ENCODE measurements at regions not wholly inside any gene's neighbourhood (a gene's known extent, or its start where the extent isn't known, plus 50 kb on each side); places are given as distances from the start of the nearest gene placed in this dataset.

- no peaks in the 10 kb centered on the region for H3K27me3 ChIP-seq (ENCODE audit: insufficient read depth, low read length, poor library complexity, severe bottlenecking)
- peaks cover 0 to 6% (median 0%) of the 10 kb centered on the region in 5 donors for H3K9me3 Mint-ChIP-seq
- H3K9me3 ChIP-seq (ENCODE audit: low read length): no peaks in the 10 kb centered on the region
- H3K4me1 Mint-ChIP-seq: no peaks in the 10 kb centered on the region
- H3K27me3 Mint-ChIP-seq: peaks cover 6 to 15% of the 10 kb centered on the region in 2 donors
- no peak overlapping the region for H3K4me3 Mint-ChIP-seq
- no peaks in the 10 kb centered on the region for H3K36me3 Mint-ChIP-seq
- no peaks in the 10 kb centered on the region for H3K4me1 ChIP-seq (ENCODE audit: insufficient read depth, low read length)
- no peak overlapping the region for H3K4me3 ChIP-seq (ENCODE audit: low read length)
- CTCF ChIA-PET: no interaction called here
- no peak overlapping the region for H3K27ac Mint-ChIP-seq
- POLR2A ChIA-PET: no interaction called here
- no peaks in the 10 kb centered on the region for H3K36me3 ChIP-seq (ENCODE audit: insufficient read depth, low read length)
- no peak overlapping the region for H3K27ac ChIP-seq (ENCODE audit: low read depth, low read length)
- no peak for DNase-seq
These were observed 141.6 kb downstream of the MIS18A start for GRCh38 chr21:32137266-32137665.

DNA sequence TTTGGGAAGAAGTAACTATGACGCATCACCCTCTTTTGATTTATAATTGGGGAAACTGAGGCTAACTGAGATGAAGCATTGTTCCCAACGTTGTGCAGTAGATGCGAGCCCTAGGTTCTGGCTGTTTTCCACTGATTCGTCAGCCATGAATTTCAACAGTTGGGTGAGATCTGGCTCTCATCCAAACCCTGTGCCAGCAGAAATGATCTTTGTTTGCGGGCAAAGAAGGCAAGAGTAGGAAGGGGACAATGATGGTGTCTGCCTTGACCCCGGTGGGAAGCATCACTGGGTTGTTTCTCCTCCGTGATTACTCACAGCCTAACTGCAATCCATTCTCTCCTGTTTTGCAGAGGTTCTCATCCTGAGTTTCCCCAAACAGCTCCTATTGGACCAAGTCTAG is 142.3 kb downstream of the MIS18A start:
- no peaks in the 10 kb centered on the region for H3K4me1 ChIP-seq (ENCODE audit: insufficient read depth, low read length)
- no peaks in the 10 kb centered on the region for H3K4me1 Mint-ChIP-seq
- no peak overlapping the region for H3K4me3 Mint-ChIP-seq
- ChIA-PET POLR2A (no interaction called here), CTCF (no interaction called here)
- H3K36me3 ChIP-seq (ENCODE audit: insufficient read depth, low read length): no peaks in the 10 kb centered on the region
- H3K9me3 Mint-ChIP-seq: peaks cover 0 to 6% (median 0%) of the 10 kb centered on the region in 5 donors
- H3K4me3 ChIP-seq (ENCODE audit: low read length): no peak overlapping the region
- no peaks in the 10 kb centered on the region for H3K27me3 ChIP-seq (ENCODE audit: insufficient read depth, low read length, poor library complexity, severe bottlenecking)
- H3K36me3 Mint-ChIP-seq: no peaks in the 10 kb centered on the region
- no peak overlapping the region for H3K27ac Mint-ChIP-seq
- no peak overlapping the region for H3K27ac ChIP-seq (ENCODE audit: low read depth, low read length)
- DNase-seq: no peak
- H3K9me3 ChIP-seq (ENCODE audit: low read length): no peaks in the 10 kb centered on the region
- peaks cover 6 to 15% of the 10 kb centered on the region in 2 donors for H3K27me3 Mint-ChIP-seq

- Histone ChIP-seq H3K9me3 (ENCODE audit: low read length) (no peaks in the 10 kb centered on the region), H3K4me3 (ENCODE audit: low read length) (no peak overlapping the region), H3K27ac (ENCODE audit: low read depth, low read length) (no peak overlapping the region), H3K27me3 (ENCODE audit: insufficient read depth, low read length, poor library complexity, severe bottlenecking) (no peaks in the 10 kb centered on the region), H3K4me1 (ENCODE audit: insufficient read depth, low read length) (no peaks in the 10 kb centered on the region), H3K36me3 (ENCODE audit: insufficient read depth, low read length) (no peaks in the 10 kb centered on the region)
- H3K4me1 Mint-ChIP-seq: no peaks in the 10 kb centered on the region
- ChIA-PET CTCF (no interaction called here), POLR2A (no interaction called here)
- no peak for DNase-seq
- no peak overlapping the region for H3K27ac Mint-ChIP-seq
- no peaks in the 10 kb centered on the region for H3K36me3 Mint-ChIP-seq
- no peak overlapping the region for H3K4me3 Mint-ChIP-seq
- peaks cover 0 to 6% (median 0%) of the 10 kb centered on the region in 5 donors for H3K9me3 Mint-ChIP-seq
- peaks cover 5 to 15% of the 10 kb centered on the region in 2 donors for H3K27me3 Mint-ChIP-seq
These were observed 143.2 kb downstream of the MIS18A start for GRCh38 chr21:32135401-32136363.

GRCh38 chr21:32134441-32135130 is 144.3 kb downstream of the MIS18A start:
- Mint-ChIP-seq H3K36me3 (no peaks in the 10 kb centered on the region), H3K4me1 (no peaks in the 10 kb centered on the region), H3K27ac (no peak overlapping the region), H3K4me3 (no peak overlapping the region), H3K9me3 (peaks cover 0 to 6% (median 0%) of the 10 kb centered on the region in 5 donors), H3K27me3 (peaks cover 6 to 15% of the 10 kb centered on the region in 2 donors)
- Histone ChIP-seq H3K27me3 (ENCODE audit: insufficient read depth, low read length, poor library complexity, severe bottlenecking) (no peaks in the 10 kb centered on the region), H3K36me3 (ENCODE audit: insufficient read depth, low read length) (no peaks in the 10 kb centered on the region), H3K4me1 (ENCODE audit: insufficient read depth, low read length) (no peaks in the 10 kb centered on the region), H3K27ac (ENCODE audit: low read depth, low read length) (no peak overlapping the region), H3K9me3 (ENCODE audit: low read length) (no peaks in the 10 kb centered on the region), H3K4me3 (ENCODE audit: low read length) (no peak overlapping the region)
- ChIA-PET POLR2A (no interaction called here), CTCF (no interaction called here)
- no peak for DNase-seq

DNA sequence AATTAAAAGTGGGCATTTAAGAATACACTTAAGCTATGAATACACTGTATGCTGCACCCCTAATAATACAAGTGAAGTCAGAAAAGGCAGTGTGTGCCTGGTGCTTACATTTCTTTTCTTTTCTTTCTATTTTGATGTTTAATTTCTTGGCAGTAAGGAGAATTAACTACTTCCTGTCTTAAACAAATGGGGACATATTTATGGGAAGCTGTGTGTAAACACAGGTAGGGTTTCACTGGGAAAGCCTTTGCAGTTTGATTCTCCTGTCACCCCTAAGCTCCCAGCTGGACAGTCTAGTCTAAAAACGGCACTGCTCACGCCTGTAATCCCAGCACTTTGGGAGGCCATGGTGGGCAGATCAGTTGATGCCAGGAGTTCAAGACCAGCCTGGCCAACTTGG is 146.0 kb downstream of the MIS18A start:
- CTCF ChIA-PET: no interaction called here
- Histone ChIP-seq H3K27me3 (ENCODE audit: insufficient read depth, low read length, poor library complexity, severe bottlenecking) (no peaks in the 10 kb centered on the region), H3K27ac (ENCODE audit: low read depth, low read length) (no peak overlapping the region), H3K4me1 (ENCODE audit: insufficient read depth, low read length) (no peaks in the 10 kb centered on the region), H3K36me3 (ENCODE audit: insufficient read depth, low read length) (no peaks in the 10 kb centered on the region), H3K4me3 (ENCODE audit: low read length) (no peak overlapping the region), H3K9me3 (ENCODE audit: low read length) (no peaks in the 10 kb centered on the region)
- H3K4me3 Mint-ChIP-seq: no peak overlapping the region
- DNase-seq: no peak
- H3K27me3 Mint-ChIP-seq: peaks cover 12 to 19% of the 10 kb centered on the region in 2 donors
- POLR2A ChIA-PET: no interaction called here
- H3K27ac Mint-ChIP-seq: no peak overlapping the region
- H3K36me3 Mint-ChIP-seq: peaks cover 0 to 3% (median 0%) of the 10 kb centered on the region in 3 donors
- H3K9me3 Mint-ChIP-seq: peaks cover 0 to 14% (median 8%) of the 10 kb centered on the region in 5 donors
- H3K4me1 Mint-ChIP-seq: no peaks in the 10 kb centered on the region

GRCh38 chr21:32132409-32132808 is 146.4 kb downstream of the MIS18A start:
- ChIA-PET POLR2A (no interaction called here), CTCF (no interaction called here)
- no peaks in the 10 kb centered on the region for H3K4me1 ChIP-seq (ENCODE audit: insufficient read depth, low read length)
- no peak for DNase-seq
- Mint-ChIP-seq H3K9me3 (peaks cover 0 to 16% (median 8%) of the 10 kb centered on the region in 5 donors), H3K4me3 (no peak overlapping the region), H3K4me1 (no peaks in the 10 kb centered on the region), H3K27me3 (peaks cover 12 to 23% of the 10 kb centered on the region in 2 donors), H3K36me3 (peaks cover 0 to 4% (median 0%) of the 10 kb centered on the region in 3 donors), H3K27ac (no peak overlapping the region)
- H3K9me3 ChIP-seq (ENCODE audit: low read length): no peaks in the 10 kb centered on the region
- no peak overlapping the region for H3K27ac ChIP-seq (ENCODE audit: low read depth, low read length)
- H3K36me3 ChIP-seq (ENCODE audit: insufficient read depth, low read length): no peaks in the 10 kb centered on the region
- no peaks in the 10 kb centered on the region for H3K27me3 ChIP-seq (ENCODE audit: insufficient read depth, low read length, poor library complexity, severe bottlenecking)
- no peak overlapping the region for H3K4me3 ChIP-seq (ENCODE audit: low read length)

DNA sequence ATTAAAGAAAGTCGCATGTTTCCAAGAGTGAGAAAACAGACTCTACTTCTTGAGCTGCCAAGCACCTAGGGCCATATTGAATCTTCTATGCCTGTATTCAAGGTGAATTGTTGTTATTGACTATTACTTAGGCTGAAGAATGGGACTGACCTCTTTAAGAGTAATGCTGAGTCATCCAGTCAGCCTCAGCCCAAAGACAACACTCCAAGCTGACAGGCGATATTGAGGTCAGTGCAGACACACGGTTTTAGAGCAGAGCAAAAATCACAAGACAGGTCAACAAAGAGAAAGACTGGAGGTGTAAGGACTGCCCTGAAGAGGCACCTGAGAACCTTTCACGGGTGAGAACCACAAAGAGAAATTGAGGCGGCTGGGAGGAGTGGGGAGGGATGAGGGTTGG is 146.9 kb downstream of the MIS18A start:
- H3K27me3 ChIP-seq (ENCODE audit: insufficient read depth, low read length, poor library complexity, severe bottlenecking): no peaks in the 10 kb centered on the region
- no peak overlapping the region for H3K27ac ChIP-seq (ENCODE audit: low read depth, low read length)
- ChIA-PET CTCF (no interaction called here), POLR2A (no interaction called here)
- H3K36me3 Mint-ChIP-seq: peaks cover 0 to 4% (median 0%) of the 10 kb centered on the region in 3 donors
- peaks cover 12 to 23% of the 10 kb centered on the region in 2 donors for H3K27me3 Mint-ChIP-seq
- DNase-seq: no peak
- H3K4me1 ChIP-seq (ENCODE audit: insufficient read depth, low read length): no peaks in the 10 kb centered on the region
- no peaks in the 10 kb centered on the region for H3K9me3 ChIP-seq (ENCODE audit: low read length)
- H3K4me1 Mint-ChIP-seq: no peaks in the 10 kb centered on the region
- peaks cover 0 to 16% (median 8%) of the 10 kb centered on the region in 5 donors for H3K9me3 Mint-ChIP-seq
- H3K4me3 ChIP-seq (ENCODE audit: low read length): no peak overlapping the region
- no peak overlapping the region for H3K27ac Mint-ChIP-seq
- H3K36me3 ChIP-seq (ENCODE audit: insufficient read depth, low read length): no peaks in the 10 kb centered on the region
- no peak overlapping the region for H3K4me3 Mint-ChIP-seq

DNA sequence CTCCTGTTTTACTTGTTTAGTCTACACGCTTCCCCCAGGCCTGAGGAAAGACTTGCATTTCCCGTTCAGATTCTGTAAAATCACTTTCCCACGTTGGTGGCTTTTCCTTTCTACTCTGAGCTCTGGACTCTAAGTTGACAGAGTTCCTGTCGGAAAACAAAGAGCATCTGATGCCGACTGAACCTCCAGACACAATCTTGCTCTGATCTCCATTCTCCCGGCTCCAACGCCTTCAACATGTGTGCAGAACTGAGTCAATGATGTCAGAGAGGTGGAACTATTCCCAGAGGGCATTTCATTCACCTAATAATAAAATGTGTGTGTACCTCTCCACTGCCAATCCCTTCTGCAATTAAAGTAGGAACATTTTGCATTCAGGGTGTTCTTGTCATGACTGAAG is 147.7 kb downstream of the MIS18A start:
- Mint-ChIP-seq H3K27me3 (peaks cover 14 to 24% of the 10 kb centered on the region in 2 donors), H3K27ac (no peak overlapping the region), H3K4me1 (no peaks in the 10 kb centered on the region), H3K4me3 (peak overlapping the region in 1 of 7 donors; percentile 2), H3K9me3 (peaks cover 0 to 14% (median 5%) of the 10 kb centered on the region in 5 donors), H3K36me3 (peaks cover 0 to 4% (median 0%) of the 10 kb centered on the region in 3 donors)
- ChIA-PET POLR2A (no interaction called here), CTCF (no interaction called here)
- Histone ChIP-seq H3K4me3 (ENCODE audit: low read length) (no peak overlapping the region), H3K27me3 (ENCODE audit: insufficient read depth, low read length, poor library complexity, severe bottlenecking) (no peaks in the 10 kb centered on the region), H3K9me3 (ENCODE audit: low read length) (no peaks in the 10 kb centered on the region), H3K36me3 (ENCODE audit: insufficient read depth, low read length) (no peaks in the 10 kb centered on the region), H3K27ac (ENCODE audit: low read depth, low read length) (no peak overlapping the region), H3K4me1 (ENCODE audit: insufficient read depth, low read length) (no peaks in the 10 kb centered on the region)
- DNase-seq: no peak

Data from CD8-positive, alpha-beta memory T cell (primary cell).